ENCODE measurements at regions not wholly inside any gene's neighbourhood (a gene's known extent, or its start where the extent isn't known, plus 50 kb on each side); places are given as distances from the start of the nearest gene placed in this dataset.

DNA sequence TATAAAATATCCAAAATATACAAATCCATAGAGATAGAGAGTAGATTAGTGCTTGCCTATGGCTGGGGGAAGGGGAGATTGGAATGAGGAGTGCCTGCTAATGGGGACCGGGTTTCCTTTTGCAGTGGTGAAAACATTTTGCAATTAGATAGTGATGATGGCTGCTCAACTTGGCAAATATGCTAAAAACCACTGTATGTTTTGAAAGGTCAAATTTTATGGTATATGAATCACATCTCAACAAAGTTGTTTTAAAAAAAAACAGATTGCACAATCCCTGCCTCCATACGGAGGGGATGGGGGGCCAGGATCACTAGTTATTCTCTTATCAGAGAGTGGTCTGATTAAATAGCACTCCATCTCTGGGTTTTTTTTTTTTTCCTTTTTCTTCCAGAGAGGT is 76.9 kb upstream of the RIPOR2 start:
- no peak for DNase-seq (ENCODE audit: low spot score)

DNA sequence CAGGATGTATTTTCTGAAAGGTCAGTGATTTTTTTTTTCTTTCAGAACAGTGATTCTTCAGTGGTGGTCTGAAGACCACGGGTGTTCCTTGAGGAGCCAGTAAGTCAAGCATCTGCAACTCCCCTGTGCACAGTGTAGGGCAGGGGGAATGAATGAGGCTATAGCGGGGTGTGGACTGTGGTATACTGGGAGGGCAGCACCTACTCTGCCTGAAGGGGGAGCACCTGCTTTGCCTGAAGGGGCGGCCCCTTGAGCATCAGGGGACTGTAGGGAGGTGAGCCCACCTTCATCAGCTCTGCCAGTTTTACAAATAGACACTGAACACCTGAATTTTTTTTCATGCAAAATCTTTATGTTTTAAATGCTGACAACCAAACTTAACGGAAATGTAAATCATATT is 77.5 kb upstream of the RIPOR2 start:
- no peak for DNase-seq (ENCODE audit: low spot score)

DNA sequence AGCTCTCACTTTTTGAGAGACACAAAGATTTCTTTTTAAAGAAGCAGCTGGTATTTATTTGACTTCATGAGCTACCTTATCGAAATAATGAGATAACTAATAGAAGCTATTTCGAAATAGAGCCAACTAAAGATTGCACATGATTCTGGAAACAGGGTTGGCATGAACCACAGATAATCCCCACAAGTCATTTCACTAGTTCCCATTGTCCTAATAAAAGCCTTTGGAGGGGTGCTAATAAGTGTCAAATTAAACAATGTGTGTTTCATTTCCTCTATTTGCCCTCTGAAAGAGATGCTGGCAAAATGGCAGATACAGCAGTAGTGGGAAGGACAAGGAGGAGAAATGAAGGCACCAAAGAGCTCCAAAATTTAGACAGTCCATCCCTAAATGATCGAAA is 78.6 kb upstream of the RIPOR2 start:
- no peak for DNase-seq (ENCODE audit: low spot score)

DNA sequence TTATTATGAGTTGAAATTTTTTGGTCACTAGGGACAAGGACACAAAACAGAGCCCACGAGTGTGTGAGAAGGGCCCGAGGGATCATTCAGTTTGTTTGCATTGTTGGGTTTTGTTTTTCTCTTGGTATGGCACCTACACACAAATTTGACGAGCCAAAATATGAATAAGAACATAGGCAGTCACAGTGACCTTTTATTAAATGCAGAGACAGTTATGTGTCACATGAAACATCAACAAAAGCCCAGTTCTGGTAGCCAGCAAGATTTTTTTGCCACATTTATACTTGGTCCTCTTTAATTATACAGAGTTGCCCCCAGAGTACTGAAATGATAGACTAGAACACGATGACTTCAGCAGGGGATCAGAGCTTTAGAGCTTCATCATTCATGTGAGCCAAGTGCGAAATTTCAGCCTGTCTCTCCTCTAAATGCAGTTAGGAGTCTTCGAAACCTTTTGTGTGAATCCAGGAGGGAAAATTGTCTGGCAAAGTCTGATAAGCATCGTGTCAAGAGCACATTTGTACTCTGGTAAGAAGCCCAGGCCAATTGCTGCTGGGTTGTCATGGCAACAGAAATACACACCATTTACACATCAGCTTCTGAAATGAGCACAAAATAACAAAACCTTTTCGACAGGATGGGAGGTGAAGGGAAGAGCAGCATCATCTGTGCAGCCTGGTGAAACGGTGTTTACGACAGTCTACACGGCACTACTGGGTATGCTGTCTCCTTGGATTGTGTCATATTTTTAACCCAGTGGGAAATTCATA is 79.2 kb upstream of the RIPOR2 start:
- DNase-seq (ENCODE audit: low spot score): peak; percentile 62

DNA sequence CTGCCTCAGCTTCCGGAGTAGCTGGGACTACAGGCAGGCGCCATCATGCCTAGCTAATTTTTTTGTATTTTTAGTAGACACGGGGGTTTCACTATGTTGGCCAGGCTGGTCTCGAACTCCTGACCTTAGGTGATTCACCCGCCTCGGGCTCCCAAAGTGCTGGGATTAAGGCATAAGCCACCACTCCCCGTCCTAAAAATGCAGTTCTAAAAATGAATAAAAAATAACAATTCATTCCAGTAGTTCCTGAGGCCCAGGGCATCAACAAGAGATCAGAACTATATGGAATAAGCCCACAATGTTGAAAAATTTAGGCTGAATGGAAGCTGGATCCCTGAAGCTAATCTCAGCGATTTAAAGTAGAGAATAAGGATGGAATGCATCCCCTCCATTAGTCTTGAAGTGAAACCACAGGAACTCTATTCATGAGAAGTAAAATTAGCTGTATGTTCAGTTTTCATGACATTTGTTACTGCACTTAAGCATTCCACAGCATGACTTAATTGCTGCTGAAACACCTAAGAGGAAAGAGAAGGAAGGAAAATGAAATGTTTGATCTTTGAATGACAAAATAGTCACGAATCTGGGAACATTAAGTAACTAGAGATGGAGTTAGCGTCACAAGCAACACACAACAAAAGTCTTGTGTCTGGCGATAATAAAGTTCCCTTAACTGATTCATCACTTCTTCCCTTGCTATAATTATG is 80.4 kb upstream of the RIPOR2 start:
- no peak for DNase-seq (ENCODE audit: low spot score)

DNA sequence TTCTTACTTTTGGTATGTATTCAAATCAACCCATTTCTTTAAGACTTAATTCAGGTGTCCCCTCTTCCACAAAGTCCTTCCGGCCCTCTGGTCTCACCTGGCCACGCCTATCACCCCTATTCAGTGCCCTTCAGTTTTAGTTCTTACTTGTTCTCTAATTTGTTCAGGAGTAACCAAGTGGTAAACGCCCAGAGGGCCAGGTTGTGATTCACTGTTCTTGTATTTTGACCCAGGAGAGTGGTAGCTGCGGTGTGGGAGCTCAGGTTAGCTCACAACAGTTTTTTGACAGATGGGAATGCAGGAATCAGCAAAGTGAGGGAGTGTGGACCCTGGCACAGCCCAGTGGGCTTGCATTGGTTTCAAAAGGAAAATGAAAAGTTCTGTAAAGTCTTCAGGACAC is 81.7 kb upstream of the RIPOR2 start:
- DNase-seq (ENCODE audit: low spot score): no peak

DNA sequence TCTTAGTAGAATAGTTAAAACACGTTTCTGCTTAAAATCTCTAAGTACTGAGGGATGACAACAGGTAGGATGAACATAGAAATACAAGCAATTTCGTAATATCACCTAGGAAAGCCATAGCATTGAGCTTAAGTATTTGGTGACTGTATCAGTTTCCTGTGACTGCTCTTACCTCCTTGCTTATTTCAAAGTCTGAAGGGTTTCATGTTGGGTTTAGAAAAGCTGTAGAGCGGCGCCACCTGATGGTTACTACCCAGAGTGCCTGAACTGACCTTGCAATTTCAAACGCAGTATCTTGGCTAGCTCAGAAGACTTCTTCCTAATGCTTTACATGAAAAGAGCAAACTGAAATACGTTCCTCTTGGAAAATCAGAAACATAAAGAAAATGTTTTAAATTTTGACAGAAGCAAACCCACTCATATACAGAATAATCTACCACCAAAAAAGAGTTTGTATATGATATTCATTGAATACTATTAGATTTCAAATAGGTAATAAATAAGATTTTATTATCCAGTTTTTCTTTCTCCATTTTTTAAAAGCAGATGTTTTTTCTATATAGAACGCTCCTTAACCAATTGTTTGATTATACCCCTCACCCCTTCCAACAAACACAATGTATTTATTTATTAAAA is 82.3 kb upstream of the RIPOR2 start:
- DNase-seq (ENCODE audit: low spot score): peak; percentile 5

DNA sequence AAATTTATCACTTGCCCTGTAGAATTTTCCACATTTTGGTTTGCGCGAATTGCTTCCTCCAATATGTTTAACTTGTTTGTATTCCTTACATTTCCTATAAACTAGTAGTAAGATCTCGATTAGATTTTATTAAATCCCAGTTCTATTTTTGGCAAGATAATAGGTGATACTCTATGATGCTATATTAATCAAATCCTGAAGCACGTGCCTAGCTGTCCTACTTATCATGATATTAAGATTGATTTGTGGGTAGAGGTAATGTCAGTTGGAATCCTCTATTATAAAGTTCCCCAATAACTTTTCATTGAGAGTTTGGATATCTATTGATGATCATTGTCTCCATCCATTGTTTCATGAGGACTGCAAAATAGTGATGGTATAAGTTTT is 82.8 kb upstream of the RIPOR2 start:
- DNase-seq (ENCODE audit: low spot score): no peak

DNA sequence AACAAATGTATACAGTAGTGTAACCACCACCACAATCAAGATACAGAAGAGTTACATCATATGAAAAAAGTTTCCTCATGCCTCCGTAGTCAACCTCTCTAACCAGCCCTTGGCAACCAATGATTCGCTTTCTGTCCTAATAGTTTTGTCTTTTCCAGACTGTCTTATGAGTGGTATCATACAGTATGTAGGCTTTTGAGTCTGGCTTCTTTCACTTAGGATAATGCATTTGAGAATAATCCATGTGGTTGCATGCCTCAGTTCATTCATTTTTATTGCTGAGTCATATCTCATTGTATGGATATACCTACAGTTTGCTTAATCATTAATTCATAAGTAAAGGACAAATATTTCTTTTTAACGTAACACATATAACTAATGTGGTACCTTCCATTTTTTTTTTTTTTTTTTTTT is 86.4 kb upstream of the RIPOR2 start:
- no peak for DNase-seq (ENCODE audit: low spot score)

DNA sequence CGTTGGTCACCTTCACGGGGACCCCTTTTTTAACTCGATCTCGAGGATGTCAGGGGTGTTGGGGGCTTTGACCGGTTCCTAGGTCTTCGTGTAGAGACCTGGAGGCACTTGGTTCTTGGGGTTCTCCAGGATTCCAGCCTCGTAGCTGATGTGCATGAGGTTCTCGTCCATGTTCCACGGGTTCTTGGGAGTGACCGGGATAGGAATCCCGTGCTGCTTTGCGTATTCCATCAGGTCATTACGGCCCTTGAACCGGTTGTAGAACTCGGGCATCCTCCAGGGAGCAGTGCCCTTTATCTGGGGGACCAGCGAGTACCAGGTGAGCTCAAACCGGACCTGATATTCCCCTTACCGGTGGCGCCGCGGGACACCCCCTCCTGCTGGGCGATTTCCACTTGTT is 88.0 kb upstream of the RIPOR2 start:
- no peak for DNase-seq (ENCODE audit: low spot score)

DNA sequence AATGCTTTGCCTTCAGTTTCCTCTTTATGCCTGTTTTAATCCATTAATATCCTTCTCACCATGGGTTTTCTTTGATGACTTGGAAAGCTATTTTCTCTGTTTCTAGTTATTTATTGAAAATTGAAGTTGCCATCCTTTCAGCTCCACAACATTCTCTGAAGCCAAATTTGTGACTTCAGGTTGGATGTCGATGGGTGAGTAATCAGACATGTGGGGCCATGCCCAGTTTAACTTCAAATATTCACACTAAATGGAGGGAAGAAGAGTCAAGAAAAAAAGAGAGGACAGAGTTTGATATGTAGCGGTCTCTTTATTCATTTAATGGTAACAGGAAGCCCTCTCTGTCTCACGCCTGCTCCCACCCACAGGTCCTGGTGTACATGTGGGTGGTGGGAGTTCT is 89.1 kb upstream of the RIPOR2 start:
- DNase-seq (ENCODE audit: low spot score): no peak

DNA sequence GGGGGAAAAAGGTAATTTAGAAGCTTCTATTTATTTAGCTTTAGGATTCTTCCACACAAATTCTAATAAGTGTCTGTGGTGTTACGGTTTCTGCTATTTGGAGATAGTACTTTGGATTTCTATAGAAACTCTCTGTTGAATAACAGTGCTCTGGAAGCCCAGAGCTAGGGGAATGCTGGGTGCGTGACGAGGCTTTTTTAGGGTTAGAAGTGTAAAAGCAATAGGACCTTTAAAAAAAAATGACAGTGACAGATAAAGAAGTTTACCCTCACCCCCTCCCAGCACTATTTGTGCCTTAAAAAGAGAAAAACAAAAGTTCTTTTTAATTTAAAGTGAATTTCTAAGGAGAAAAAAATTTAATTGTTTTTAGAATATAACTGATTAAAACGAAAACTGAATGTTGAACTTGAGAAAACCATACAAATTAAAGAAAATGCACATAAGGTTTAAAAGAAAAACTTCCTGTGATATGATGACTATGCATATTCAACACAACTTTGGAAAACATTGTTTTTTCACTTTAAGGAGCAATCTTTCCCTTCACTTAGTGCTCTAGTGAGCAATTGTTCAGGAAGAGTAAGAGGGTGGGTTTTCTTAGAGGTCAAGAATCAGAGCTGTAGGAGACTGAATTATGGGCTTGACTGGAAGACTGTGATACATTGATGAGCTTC is 89.6 kb upstream of the RIPOR2 start:
- no peak for DNase-seq (ENCODE audit: low spot score)

DNA sequence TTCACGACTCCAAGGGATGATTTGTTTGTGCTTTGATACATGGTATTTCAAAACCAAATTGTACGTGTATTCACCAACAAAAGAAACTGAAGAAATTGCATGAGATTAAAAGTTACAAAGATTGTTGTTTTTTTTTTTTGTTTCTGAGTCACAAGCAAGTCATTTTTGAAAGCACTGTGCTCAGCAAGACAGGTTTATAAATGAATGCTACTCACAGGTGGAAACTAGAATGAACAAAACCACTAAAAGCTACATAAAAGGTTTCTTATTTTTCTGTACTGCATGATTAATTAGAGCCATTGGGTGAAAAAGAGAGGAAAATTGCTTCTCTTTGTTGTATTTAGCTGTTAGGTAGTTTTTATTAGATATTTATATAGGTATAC is 90.2 kb upstream of the RIPOR2 start:
- no peak for DNase-seq (ENCODE audit: low spot score)

DNA sequence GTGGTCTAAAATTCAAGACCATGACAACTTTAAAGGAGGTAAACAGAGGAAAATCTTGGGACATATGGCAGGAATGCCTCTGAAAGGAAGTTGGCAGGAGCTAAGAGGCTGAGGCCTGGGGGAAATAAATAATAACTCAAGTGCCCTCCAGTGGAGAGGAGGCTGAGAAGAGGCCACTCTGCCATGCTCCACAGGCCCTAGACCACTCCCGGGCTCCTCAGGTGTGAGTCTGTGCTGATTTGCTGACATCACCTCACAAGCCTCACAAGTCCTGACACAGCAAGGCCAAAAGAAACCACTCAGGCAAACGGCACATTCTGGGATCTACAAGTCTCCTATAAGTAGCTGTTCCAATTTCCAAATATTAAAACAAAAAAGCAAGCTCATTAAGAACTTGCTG is 91.0 kb upstream of the RIPOR2 start:
- no peak for DNase-seq (ENCODE audit: low spot score)

DNA sequence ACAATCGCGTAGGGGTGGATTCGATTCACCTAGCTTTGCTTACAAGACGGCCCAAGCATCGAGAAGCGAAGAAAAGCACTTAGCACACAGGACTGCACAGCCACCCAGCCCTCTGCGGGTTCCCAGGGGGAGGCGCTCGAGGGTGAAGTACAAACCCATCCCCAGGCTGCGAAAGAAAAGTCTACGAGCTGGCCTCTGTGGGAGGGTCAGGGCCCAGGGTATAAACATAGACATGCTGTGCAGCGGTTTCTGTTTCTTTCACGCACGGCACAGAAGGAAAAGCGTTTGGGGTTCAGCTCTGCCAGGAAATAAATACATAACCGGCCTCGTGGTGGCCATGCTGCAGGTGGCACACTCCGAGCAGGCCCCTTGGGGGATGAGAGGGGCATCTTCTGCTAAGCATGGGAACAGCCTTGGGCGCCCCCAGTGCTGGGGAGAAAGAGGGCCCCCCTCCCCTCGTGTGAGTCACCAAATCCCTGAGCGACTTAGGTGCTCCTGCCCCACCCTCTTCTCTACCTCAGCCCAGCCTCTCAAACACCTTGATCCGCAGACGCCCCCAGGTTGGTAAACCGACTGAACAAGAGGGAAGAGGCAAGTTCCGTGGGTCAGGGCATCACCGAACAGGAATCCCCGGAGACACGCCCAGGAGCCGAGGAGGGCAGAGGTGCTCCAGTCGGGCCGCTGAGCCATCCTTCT is 91.6 kb upstream of the RIPOR2 start:
- DNase-seq (ENCODE audit: low spot score): no peak

DNA sequence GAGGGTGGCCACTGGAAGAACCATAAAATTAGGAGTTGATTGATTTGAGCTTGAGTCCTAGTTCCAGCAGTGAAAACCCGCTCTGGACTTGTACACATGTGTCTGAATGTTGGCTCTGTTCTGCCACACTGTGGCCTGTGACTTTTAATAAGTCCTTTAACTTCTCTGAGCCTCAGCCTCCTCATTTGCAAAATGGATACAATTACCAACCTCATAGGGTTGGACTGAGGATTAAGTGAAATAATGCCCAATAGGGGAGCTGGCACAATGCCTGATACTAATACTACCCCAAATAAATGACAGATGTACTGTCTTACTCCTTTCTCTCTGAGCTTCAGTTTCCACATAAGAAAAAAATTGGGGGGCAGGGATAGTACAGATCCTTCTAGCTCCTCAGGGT is 92.6 kb upstream of the RIPOR2 start:
- no peak for DNase-seq (ENCODE audit: low spot score)

DNA sequence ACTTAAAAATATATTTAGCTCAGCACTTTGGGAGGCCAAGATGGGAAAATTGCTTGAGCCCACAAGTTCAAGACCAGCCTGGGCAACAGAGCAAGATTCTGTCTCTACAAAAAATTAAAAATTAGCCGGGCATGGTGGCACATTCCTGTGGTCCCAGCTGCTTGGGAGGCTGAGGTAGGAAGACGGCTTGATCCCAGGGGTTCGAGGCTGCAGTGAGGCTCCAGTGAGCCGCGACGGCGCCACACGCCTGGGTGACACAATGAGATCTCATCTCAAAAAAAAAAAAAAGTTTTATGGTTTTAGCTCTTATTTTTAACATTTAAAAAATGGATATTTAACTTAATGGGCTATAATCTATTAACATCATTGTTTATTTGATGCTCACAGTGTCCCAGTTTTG is 97.2 kb upstream of the RIPOR2 start:
- no peak for DNase-seq (ENCODE audit: low spot score)

DNA sequence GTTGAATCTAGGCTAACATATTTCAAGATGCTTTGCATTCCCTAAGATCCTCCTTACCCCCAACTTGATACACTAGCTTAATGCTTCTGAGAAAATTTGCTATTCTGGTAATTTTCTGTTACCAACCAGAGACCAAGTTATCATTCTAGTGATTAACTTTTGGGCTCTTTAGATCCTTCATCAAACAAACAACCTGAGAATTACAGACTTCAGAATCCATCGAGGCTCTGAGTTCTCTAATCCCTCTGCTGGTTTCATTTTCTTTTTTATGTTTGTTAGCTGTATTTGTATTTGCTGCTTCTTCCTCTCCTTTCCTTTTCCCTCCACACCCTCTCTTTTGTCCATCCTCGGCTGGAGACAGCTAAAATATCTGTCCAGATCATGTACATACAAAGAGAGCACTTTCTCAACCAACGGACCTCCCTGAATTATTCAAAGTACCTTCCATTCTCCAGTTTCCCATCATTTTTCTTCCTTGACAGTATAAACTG is 98.7 kb upstream of the RIPOR2 start:
- DNase-seq (ENCODE audit: low spot score): no peak

DNA sequence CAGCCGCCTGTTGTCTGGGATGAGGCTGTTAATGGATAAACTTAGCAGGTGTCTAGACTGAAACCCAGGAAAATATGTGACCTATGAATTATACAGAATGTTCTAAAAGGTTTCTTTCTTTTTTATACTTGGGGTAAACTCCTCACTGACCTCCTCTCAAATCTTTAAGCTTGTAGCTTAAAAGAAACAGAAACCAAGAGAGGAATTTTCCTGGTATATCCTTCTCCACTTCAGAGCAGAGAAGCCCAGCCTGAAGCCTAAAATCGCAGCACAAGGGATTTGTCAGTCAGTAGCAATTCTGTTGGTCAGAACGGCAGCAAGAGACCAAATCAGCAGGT is 99.4 kb upstream of the RIPOR2 start:
- no peak for DNase-seq (ENCODE audit: low spot score)

DNA sequence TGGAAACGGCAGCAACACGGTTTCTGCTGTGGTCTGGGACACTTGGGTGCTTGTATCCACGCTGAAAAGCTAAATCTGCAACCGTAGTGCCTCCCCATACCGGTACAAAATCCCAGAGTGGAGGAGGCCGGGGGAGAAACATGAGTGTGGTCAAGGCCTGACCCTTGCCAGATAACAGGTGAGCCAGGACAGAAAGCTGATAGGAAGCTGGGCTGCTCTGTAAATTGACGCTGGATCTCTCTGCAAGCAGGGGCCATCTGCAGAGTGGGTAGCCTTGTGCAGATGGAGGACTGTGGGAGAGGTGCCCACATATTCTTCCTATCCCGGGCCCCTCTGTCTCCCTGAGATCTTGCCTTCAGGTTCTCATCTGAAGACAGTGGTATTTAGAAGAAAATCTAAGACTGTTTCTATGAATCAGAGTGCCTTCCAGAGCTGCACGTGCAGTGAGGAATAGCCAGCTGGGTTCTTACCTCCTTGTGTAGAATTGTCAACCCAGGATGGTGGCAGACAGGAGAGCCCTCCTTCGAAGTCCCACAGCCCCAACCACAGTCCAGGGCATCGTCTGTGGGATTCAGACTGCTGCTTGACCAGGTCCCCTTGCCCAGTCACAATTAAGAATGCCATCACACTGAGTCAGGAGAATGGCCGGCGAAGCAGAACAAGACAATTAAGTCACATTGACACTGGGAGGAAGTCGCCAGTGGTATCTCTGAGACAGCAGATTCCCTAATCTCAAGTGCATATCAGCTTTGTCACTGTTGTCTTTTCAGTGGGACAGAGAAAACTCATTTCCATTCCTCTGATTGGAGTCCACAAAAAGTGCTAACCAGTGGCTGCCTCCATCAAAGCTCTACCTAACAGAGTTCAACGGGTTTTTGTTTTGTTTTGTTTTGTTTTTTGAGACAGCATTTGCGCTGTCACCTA is 100.0 kb upstream of the RIPOR2 start:
- DNase-seq (ENCODE audit: low spot score): no peak

DNA sequence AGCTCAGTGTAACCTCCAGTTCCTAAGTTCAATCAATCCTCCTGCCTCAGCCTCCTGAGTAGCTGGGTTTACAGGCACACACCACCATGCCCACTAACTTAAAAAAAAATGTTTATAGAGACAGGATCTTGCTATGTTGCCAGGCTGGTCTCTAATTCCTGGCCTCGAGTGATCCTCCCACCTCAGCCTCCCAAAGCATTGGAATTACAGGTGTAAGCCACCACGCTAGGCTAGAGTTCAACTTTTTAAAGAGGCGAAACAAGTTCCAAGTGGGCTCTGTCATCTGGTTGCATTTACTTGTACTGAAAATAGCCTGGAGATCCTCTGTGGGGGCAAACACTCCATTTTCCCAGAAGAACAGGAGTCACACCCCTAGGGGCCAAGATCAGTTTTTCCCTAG is 100.7 kb upstream of the RIPOR2 start:
- no peak for DNase-seq (ENCODE audit: low spot score)
